ENCODE measurements at regions not wholly inside any gene's neighbourhood (a gene's known extent, or its start where the extent isn't known, plus 50 kb on each side); places are given as distances from the start of the nearest gene placed in this dataset.

GRCh38 chr7:25617214-25617613 is 388.9 kb upstream of the NPVF start:
- Histone ChIP-seq H3K27me3 (ENCODE audit: low read length) (no peaks in the 10 kb centered on the region), H3K9me3 (ENCODE audit: low read length) (peaks cover 2% of the 10 kb centered on the region; the same call in 1 of the 2 replicates), H3K36me3 (ENCODE audit: insufficient read depth, low read length) (no peaks in the 10 kb centered on the region), H3K4me2 (ENCODE audit: low read depth, low read length, poor library complexity, severe bottlenecking) (no peak overlapping the region), H2AFZ (ENCODE audit: low read length) (no peak overlapping the region), H3K4me3 (ENCODE audit: low read length) (no peak overlapping the region), H3K27ac (ENCODE audit: low read length) (no peak overlapping the region), H3K9me2 (replicated peaks; ENCODE audit: insufficient read depth, low read length) (no peaks in the 10 kb centered on the region), H3K9ac (ENCODE audit: low read length) (no peak overlapping the region), H4K20me1 (ENCODE audit: insufficient read depth, low read depth, low read length) (no peaks in the 10 kb centered on the region), H3K79me2 (ENCODE audit: low read length) (no peaks in the 10 kb centered on the region), H3K4me1 (ENCODE audit: low read length) (peaks cover 20% of the 10 kb centered on the region)
- no peak for DNase-seq

GRCh38 chr7:25617673-25618072 is 389.4 kb upstream of the NPVF start:
- Histone ChIP-seq H3K4me1 (ENCODE audit: low read length) (peaks cover 20% of the 10 kb centered on the region), H3K9me3 (ENCODE audit: low read length) (no peaks in the 10 kb centered on the region)

DNA sequence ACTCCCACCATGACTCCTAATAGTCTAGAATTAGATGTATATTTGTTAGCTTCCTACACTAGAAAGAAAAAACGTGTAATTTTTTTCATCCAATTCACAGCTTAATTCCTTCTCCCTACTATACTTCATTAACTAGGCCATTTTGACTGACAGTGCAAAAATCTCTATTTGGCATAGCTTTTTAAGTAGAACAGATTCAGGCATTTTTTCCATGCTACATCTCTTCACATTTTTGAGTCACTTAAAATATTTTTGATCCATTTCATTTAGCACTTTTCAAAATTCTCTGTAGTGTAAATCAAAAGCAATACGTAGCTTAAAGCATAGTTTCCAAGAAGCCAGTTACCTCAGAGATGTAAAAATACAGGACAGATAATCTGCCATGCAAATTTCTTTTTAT is 391.1 kb upstream of the NPVF start:
- Histone ChIP-seq H3K27me3 (ENCODE audit: low read length) (no peaks in the 10 kb centered on the region), H3K4me1 (ENCODE audit: low read length) (peaks cover 20% of the 10 kb centered on the region), H3K9me3 (ENCODE audit: low read length) (no peaks in the 10 kb centered on the region), H3K36me3 (ENCODE audit: insufficient read depth, low read length) (no peaks in the 10 kb centered on the region), H3K79me2 (ENCODE audit: low read length) (no peaks in the 10 kb centered on the region), H3K27ac (ENCODE audit: low read length) (no peak overlapping the region), H3K9ac (ENCODE audit: low read length) (no peak overlapping the region), H3K4me3 (ENCODE audit: low read length) (peak overlapping the region; percentile 32; the same call in 1 of the 2 replicates), H2AFZ (ENCODE audit: low read length) (peak overlapping the region; percentile 92), H3K9me2 (replicated peaks; ENCODE audit: insufficient read depth, low read length) (no peaks in the 10 kb centered on the region), H4K20me1 (ENCODE audit: insufficient read depth, low read depth, low read length) (no peaks in the 10 kb centered on the region), H3K4me2 (ENCODE audit: low read depth, low read length, poor library complexity, severe bottlenecking) (peak overlapping the region; percentile 46)
- no peak for DNase-seq

More at GRCh38 chr7:25617673-25618072, 389.4 kb upstream of the NPVF start:
- Histone ChIP-seq H4K20me1 (ENCODE audit: insufficient read depth, low read depth, low read length) (no peaks in the 10 kb centered on the region), H2AFZ (ENCODE audit: low read length) (no peak overlapping the region), H3K36me3 (ENCODE audit: insufficient read depth, low read length) (no peaks in the 10 kb centered on the region), H3K4me3 (ENCODE audit: low read length) (no peak overlapping the region), H3K27me3 (ENCODE audit: low read length) (no peaks in the 10 kb centered on the region), H3K9ac (ENCODE audit: low read length) (no peak overlapping the region), H3K9me2 (replicated peaks; ENCODE audit: insufficient read depth, low read length) (no peaks in the 10 kb centered on the region), H3K79me2 (ENCODE audit: low read length) (no peaks in the 10 kb centered on the region), H3K4me2 (ENCODE audit: low read depth, low read length, poor library complexity, severe bottlenecking) (no peak overlapping the region), H3K27ac (ENCODE audit: low read length) (no peak overlapping the region)
- DNase-seq: no peak

DNA sequence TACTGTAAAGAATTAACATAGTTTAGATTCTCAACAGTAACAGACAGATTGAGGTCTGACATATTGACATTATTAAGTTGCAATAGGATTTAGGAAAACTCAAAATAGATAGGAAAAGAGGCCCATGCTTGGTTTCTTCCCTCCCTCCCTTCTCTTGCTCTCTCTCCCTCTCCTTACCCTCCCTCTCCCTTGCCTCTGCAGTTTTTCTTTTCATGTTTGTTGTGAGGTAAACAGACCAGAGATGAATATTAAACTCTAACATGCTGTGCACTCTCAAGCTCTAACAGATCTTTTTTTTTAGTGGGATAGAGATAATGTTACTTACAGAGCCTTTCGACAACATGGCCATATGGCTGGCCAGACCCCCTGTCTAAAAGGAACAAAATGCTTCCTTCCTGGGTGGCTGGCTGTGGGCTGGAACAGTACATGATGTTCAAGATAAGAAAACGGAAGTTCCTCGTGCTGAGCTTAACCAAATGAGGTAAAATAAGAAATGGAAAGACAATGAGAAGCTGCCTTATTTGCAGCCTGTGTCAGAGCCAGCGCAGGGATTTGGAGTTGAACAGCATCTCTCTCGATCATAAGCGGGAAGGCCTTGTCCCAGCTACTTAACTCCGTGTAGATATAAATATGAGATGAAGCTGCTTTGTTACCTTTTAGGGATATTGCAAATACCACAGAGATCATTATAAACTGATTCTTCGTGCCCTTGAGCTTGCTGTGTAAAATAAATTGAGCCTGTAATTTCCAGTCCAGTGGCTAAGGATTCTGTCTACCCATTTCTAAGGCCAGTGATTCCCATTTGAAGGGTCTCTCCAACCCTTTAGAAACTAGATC is 391.9 kb upstream of the NPVF start:
- no peak overlapping the region for H3K27ac ChIP-seq (ENCODE audit: low read length)
- peak overlapping the region; percentile 92 for H2AFZ ChIP-seq (ENCODE audit: low read length)
- peak overlapping the region; percentile 46 for H3K4me2 ChIP-seq (ENCODE audit: low read depth, low read length, poor library complexity, severe bottlenecking)
- peak; percentile 87 for DNase-seq
- H3K9me2 ChIP-seq (replicated peaks; ENCODE audit: insufficient read depth, low read length): no peaks in the 10 kb centered on the region
- no peaks in the 10 kb centered on the region for H4K20me1 ChIP-seq (ENCODE audit: insufficient read depth, low read depth, low read length)
- H3K4me3 ChIP-seq (ENCODE audit: low read length): peak overlapping the region; percentile 32; the same call in 1 of the 2 replicates
- H3K79me2 ChIP-seq (ENCODE audit: low read length): no peaks in the 10 kb centered on the region
- H3K36me3 ChIP-seq (ENCODE audit: insufficient read depth, low read length): no peaks in the 10 kb centered on the region
- H3K9ac ChIP-seq (ENCODE audit: low read length): peak overlapping the region; percentile 32
- H3K9me3 ChIP-seq (ENCODE audit: low read length): no peaks in the 10 kb centered on the region
- no peaks in the 10 kb centered on the region for H3K27me3 ChIP-seq (ENCODE audit: low read length)
- peaks cover 20% of the 10 kb centered on the region for H3K4me1 ChIP-seq (ENCODE audit: low read length)

GRCh38 chr7:25621993-25622392 is 393.7 kb upstream of the NPVF start:
- H3K27ac ChIP-seq (ENCODE audit: low read length): no peak overlapping the region
- no peak overlapping the region for H2AFZ ChIP-seq (ENCODE audit: low read length)
- H4K20me1 ChIP-seq (ENCODE audit: insufficient read depth, low read depth, low read length): no peaks in the 10 kb centered on the region
- no peak for DNase-seq
- H3K9me3 ChIP-seq (ENCODE audit: low read length): no peaks in the 10 kb centered on the region
- H3K4me2 ChIP-seq (ENCODE audit: low read depth, low read length, poor library complexity, severe bottlenecking): no peak overlapping the region
- no peaks in the 10 kb centered on the region for H3K27me3 ChIP-seq (ENCODE audit: low read length)
- no peaks in the 10 kb centered on the region for H3K9me2 ChIP-seq (replicated peaks; ENCODE audit: insufficient read depth, low read length)
- H3K4me1 ChIP-seq (ENCODE audit: low read length): peaks cover 20% of the 10 kb centered on the region
- H3K36me3 ChIP-seq (ENCODE audit: insufficient read depth, low read length): no peaks in the 10 kb centered on the region
- H3K9ac ChIP-seq (ENCODE audit: low read length): no peak overlapping the region
- H3K79me2 ChIP-seq (ENCODE audit: low read length): no peaks in the 10 kb centered on the region
- no peak overlapping the region for H3K4me3 ChIP-seq (ENCODE audit: low read length)

DNA sequence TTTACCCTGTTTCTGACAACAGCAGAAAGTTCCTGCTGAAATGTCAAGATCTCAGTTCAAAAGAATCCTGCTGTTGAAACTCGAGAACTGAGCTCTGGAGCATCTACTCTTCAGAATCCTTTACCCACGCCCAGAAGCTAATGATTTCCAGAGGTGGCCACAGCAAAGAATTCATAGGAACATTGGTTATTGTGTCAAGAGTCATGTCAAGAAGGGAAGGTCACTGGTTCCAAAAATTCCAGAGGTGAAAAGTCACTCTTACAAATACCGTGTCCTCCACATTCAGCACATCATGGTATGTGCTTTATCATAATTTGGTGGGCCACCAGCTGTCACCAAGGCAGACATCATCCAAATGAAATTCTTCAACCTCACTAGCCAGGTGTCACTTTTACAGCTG is 394.4 kb upstream of the NPVF start:
- Histone ChIP-seq H3K36me3 (ENCODE audit: insufficient read depth, low read length) (no peaks in the 10 kb centered on the region), H3K27ac (ENCODE audit: low read length) (no peak overlapping the region), H3K9me3 (ENCODE audit: low read length) (no peaks in the 10 kb centered on the region), H3K4me1 (ENCODE audit: low read length) (peaks cover 20% of the 10 kb centered on the region), H3K9me2 (replicated peaks; ENCODE audit: insufficient read depth, low read length) (no peaks in the 10 kb centered on the region), H3K79me2 (ENCODE audit: low read length) (no peaks in the 10 kb centered on the region), H3K27me3 (ENCODE audit: low read length) (no peaks in the 10 kb centered on the region), H3K4me2 (ENCODE audit: low read depth, low read length, poor library complexity, severe bottlenecking) (no peak overlapping the region), H2AFZ (ENCODE audit: low read length) (no peak overlapping the region), H3K4me3 (ENCODE audit: low read length) (no peak overlapping the region), H4K20me1 (ENCODE audit: insufficient read depth, low read depth, low read length) (no peaks in the 10 kb centered on the region), H3K9ac (ENCODE audit: low read length) (no peak overlapping the region)
- DNase-seq: no peak

- no peak overlapping the region for H3K4me3 ChIP-seq (ENCODE audit: low read length)
- no peak for DNase-seq
- H3K4me1 ChIP-seq (ENCODE audit: low read length): peaks cover 20% of the 10 kb centered on the region
- no peak overlapping the region for H3K9ac ChIP-seq (ENCODE audit: low read length)
- H3K36me3 ChIP-seq (ENCODE audit: insufficient read depth, low read length): no peaks in the 10 kb centered on the region
- no peaks in the 10 kb centered on the region for H3K9me2 ChIP-seq (replicated peaks; ENCODE audit: insufficient read depth, low read length)
- no peaks in the 10 kb centered on the region for H3K9me3 ChIP-seq (ENCODE audit: low read length)
- no peaks in the 10 kb centered on the region for H3K27me3 ChIP-seq (ENCODE audit: low read length)
- H4K20me1 ChIP-seq (ENCODE audit: insufficient read depth, low read depth, low read length): no peaks in the 10 kb centered on the region
- no peak overlapping the region for H2AFZ ChIP-seq (ENCODE audit: low read length)
- no peaks in the 10 kb centered on the region for H3K79me2 ChIP-seq (ENCODE audit: low read length)
- no peak overlapping the region for H3K4me2 ChIP-seq (ENCODE audit: low read depth, low read length, poor library complexity, severe bottlenecking)
- no peak overlapping the region for H3K27ac ChIP-seq (ENCODE audit: low read length)
Observed at GRCh38 chr7:25624051-25624450, 395.8 kb upstream of the NPVF start.

DNA sequence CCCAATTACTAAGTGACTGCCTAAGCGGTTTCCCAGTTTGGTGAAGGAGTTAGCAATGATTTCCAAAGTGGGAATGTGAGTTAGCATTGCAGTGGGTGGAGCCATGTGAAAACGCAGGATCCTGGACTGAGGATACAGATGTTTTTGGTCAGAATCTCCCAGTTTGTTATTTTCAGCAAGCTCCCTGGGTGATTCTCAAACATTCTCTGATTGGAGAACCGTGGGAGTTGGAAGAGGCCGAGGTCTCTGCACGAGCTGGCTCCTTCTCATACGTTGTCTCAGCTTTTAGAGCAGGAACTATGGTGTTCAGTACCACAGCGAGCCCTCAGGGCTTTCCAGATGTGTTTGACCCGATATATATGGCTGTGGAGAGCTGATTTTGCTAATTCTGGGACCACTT is 396.5 kb upstream of the NPVF start:
- no peak overlapping the region for H3K27ac ChIP-seq (ENCODE audit: low read length)
- H3K9me3 ChIP-seq (ENCODE audit: low read length): no peaks in the 10 kb centered on the region
- peaks cover 12% of the 10 kb centered on the region for H3K4me1 ChIP-seq (ENCODE audit: low read length)
- no peak overlapping the region for H3K4me2 ChIP-seq (ENCODE audit: low read depth, low read length, poor library complexity, severe bottlenecking)
- H3K9me2 ChIP-seq (replicated peaks; ENCODE audit: insufficient read depth, low read length): no peaks in the 10 kb centered on the region
- no peaks in the 10 kb centered on the region for H3K36me3 ChIP-seq (ENCODE audit: insufficient read depth, low read length)
- H2AFZ ChIP-seq (ENCODE audit: low read length): no peak overlapping the region
- H3K4me3 ChIP-seq (ENCODE audit: low read length): no peak overlapping the region
- H3K79me2 ChIP-seq (ENCODE audit: low read length): no peaks in the 10 kb centered on the region
- H3K9ac ChIP-seq (ENCODE audit: low read length): no peak overlapping the region
- no peaks in the 10 kb centered on the region for H4K20me1 ChIP-seq (ENCODE audit: insufficient read depth, low read depth, low read length)
- H3K27me3 ChIP-seq (ENCODE audit: low read length): no peaks in the 10 kb centered on the region
- DNase-seq: no peak
